H1 (cell line): ENCODE measurements at regions not wholly inside any gene's neighbourhood (a gene's known extent, or its start where the extent isn't known, plus 50 kb on each side); places are given as distances from the start of the nearest gene placed in this dataset.

Experiments
- CTCF ChIA-PET: fragments of 300-600 bp; sonication (Branson Sonifier 250); formaldehyde crosslinking; loops from one replicate; lab custom pipeline; 2021; ENCODE audit not compliant: partially characterized antibody; lab: Charles Lee
- POLR2A ChIA-PET: fragments of 300-600 bp; sonication (Branson Sonifier 250); formaldehyde crosslinking; loops from one replicate; lab custom pipeline; 2021; ENCODE audit warnings: inconsistent platforms; ENCODE audit not compliant: partially characterized antibody; lab: Charles Lee
- DNase-seq, 2 experiments: peaks; one replicate each; pipeline versions ENCODE4 v3.0.0 to v3.0.0-alpha.2; 2010 to 2022; ENCODE audit warnings: low spot score in 2 of 2, low read depth in 1 of 2, mixed read lengths in 1 of 2
- FAIRE-seq: peaks from 2 replicates; lab custom pipeline; 2011; peaks lifted over from hg19 to GRCh38; lab: Jason Lieb, UNC
- H2AFZ ChIP-seq: 2 replicates; pipeline ENCODE4 v1.8.1; 2012; ENCODE audit warnings: low read length, inconsistent platforms
- H2AK5ac ChIP-seq: 2 replicates; pipeline ENCODE4 v1.6.1; 2013; ENCODE audit warnings: low read depth, low read length
- H2BK120ac ChIP-seq: replicated peaks from 2 replicates; pipeline ENCODE3; 2013; ENCODE audit warnings: low read depth, low read length, inconsistent platforms
- H2BK12ac ChIP-seq: 2 replicates; pipeline ENCODE4 v1.6.1; 2013; ENCODE audit warnings: low read depth, low read length
- H2BK15ac ChIP-seq: 2 replicates; pipeline ENCODE4 v1.6.1; 2013; ENCODE audit warnings: low read length
- H2BK20ac ChIP-seq: 2 replicates; pipeline ENCODE4 v1.6.1; 2013; ENCODE audit warnings: low read length
- H2BK5ac ChIP-seq: 2 replicates; pipeline ENCODE4 v1.6.1; 2013; ENCODE audit warnings: low read depth, low read length
- H3K14ac ChIP-seq: 2 replicates; pipeline ENCODE4 v1.6.1; 2013; ENCODE audit warnings: inconsistent platforms; ENCODE audit not compliant: insufficient read length
- H3K18ac ChIP-seq: 2 replicates; pipeline ENCODE4 v1.6.1; 2013; ENCODE audit warnings: low read length; ENCODE audit errors: extremely low read depth
- H3K23ac ChIP-seq: 2 replicates; pipeline ENCODE4 v1.6.1; 2013; ENCODE audit warnings: inconsistent platforms; ENCODE audit not compliant: insufficient read length
- H3K23me2 ChIP-seq: 2 replicates; pipeline ENCODE4 v1.6.1; 2013; ENCODE audit warnings: low read depth, low read length
- H3K27ac ChIP-seq: 2 replicates; pipeline ENCODE4 v1.6.1; 2011; ENCODE audit warnings: low read depth, low read length, inconsistent platforms
- H3K27me3 ChIP-seq, 4 experiments: replicated peaks in 1 of 4; 1 replicate in 1 of 4; 2 replicates in 3 of 4; pipeline versions ENCODE4 v1.6.1 to v1.8.1; 2011 to 2013; ENCODE audit warnings: low read length in 3 of 4, mild to moderate bottlenecking in 3 of 4, inconsistent platforms in 2 of 4, mixed read lengths in 2 of 4, moderate library complexity in 1 of 4; ENCODE audit not compliant: control insufficient read depth in 3 of 4, insufficient read depth in 3 of 4; ENCODE audit errors: extremely low read depth in 1 of 4
- H3K36me3 ChIP-seq, 4 experiments: 2 replicates each; pipeline versions ENCODE4 v1.6.1 to v1.8.1; 2011 to 2013; ENCODE audit warnings: mild to moderate bottlenecking in 4 of 4, low read length in 3 of 4, moderate library complexity in 2 of 4, control low read depth in 1 of 4, inconsistent platforms in 1 of 4; ENCODE audit not compliant: insufficient read depth in 4 of 4, control insufficient read depth in 2 of 4
- H3K4ac ChIP-seq: replicated peaks from 2 replicates; pipeline ENCODE3; 2013; ENCODE audit warnings: low read length, low read depth, mixed read lengths, inconsistent platforms; ENCODE audit not compliant: insufficient read length
- H3K4me1 ChIP-seq, 4 experiments: replicated peaks in 1 of 4; 1 replicate in 1 of 4; 2 replicates in 3 of 4; pipeline versions ENCODE4 v1.6.1 to v1.8.1; 2011 to 2013; ENCODE audit warnings: low read length in 3 of 4, inconsistent platforms in 2 of 4, mixed read lengths in 1 of 4; ENCODE audit not compliant: insufficient read depth in 4 of 4, control insufficient read depth in 3 of 4
- H3K4me2 ChIP-seq, 2 experiments: 2 replicates each; pipeline versions ENCODE4 v1.6.1 to v1.8.1; 2011 to 2013; ENCODE audit warnings: low read depth in 2 of 2, low read length in 2 of 2, control low read depth in 1 of 2, inconsistent platforms in 1 of 2, mild to moderate bottlenecking in 1 of 2; ENCODE audit not compliant: insufficient read depth in 1 of 2
- H3K4me3 ChIP-seq, 4 experiments: fragments of 200-600, 300-600 bp in 1 of 4; sonication (generic), shearing (Covaris generic), sonication (Bioruptor Twin) in 1 of 4; 2 replicates each; pipeline versions ENCODE4 v1.5.1 to v1.8.1; 2011 to 2016; ENCODE audit warnings: low read length in 4 of 4, low read depth in 3 of 4, control low read depth in 2 of 4, inconsistent platforms in 2 of 4, mild to moderate bottlenecking in 2 of 4, mixed read lengths in 1 of 4, moderate library complexity in 1 of 4; ENCODE audit not compliant: insufficient read depth in 2 of 4; ENCODE audit errors: extremely low read depth in 1 of 4
- H3K56ac ChIP-seq: replicated peaks from 2 replicates; pipeline ENCODE3; 2013; ENCODE audit warnings: low read depth, mild to moderate bottlenecking, mixed read lengths, low read length, inconsistent platforms; ENCODE audit not compliant: insufficient read length
- H3K79me1 ChIP-seq: 2 replicates; pipeline ENCODE4 v1.6.1; 2013; ENCODE audit warnings: low read depth, low read length, control low read depth
- H3K79me2 ChIP-seq, 2 experiments: 2 replicates each; pipeline versions ENCODE4 v1.6.1 to v1.8.1; 2012 to 2013; ENCODE audit warnings: low read length in 2 of 2, mild to moderate bottlenecking in 2 of 2, inconsistent platforms in 1 of 2; ENCODE audit not compliant: insufficient read depth in 2 of 2, control insufficient read depth in 1 of 2
- H3K9ac ChIP-seq, 4 experiments: replicated peaks in 1 of 4; 1 replicate in 1 of 4; 2 replicates in 3 of 4; pipeline versions ENCODE4 v1.6.1 to v1.8.1; 2011 to 2013; ENCODE audit warnings: low read depth in 3 of 4, low read length in 3 of 4, control low read depth in 2 of 4, mild to moderate bottlenecking in 2 of 4, moderate library complexity in 2 of 4, inconsistent platforms in 1 of 4; ENCODE audit errors: extremely low read depth in 1 of 4
- H3K9me3 ChIP-seq, 2 experiments: 2 replicates each; pipeline versions ENCODE4 v1.6.1 to v1.8.1; 2012 to 2013; ENCODE audit warnings: mild to moderate bottlenecking in 2 of 2, moderate library complexity in 2 of 2, control low read depth in 1 of 2, inconsistent platforms in 1 of 2, low read depth in 1 of 2, low read length in 1 of 2, mixed read lengths in 1 of 2; ENCODE audit not compliant: insufficient read depth in 2 of 2
- H4K20me1 ChIP-seq, 2 experiments: replicated peaks in 1 of 2; 2 replicates each; pipeline versions ENCODE3 to v1.8.1; 2011 to 2013; ENCODE audit warnings: inconsistent platforms in 2 of 2, low read length in 2 of 2, mild to moderate bottlenecking in 1 of 2; ENCODE audit not compliant: insufficient read depth in 2 of 2, control insufficient read depth in 1 of 2
- H4K5ac ChIP-seq: 2 replicates; pipeline ENCODE4 v1.6.1; 2013; ENCODE audit warnings: low read length, low read depth, mixed read lengths, inconsistent platforms; ENCODE audit not compliant: insufficient read length
- H4K8ac ChIP-seq: 2 replicates; pipeline ENCODE4 v1.8.0; 2013; ENCODE audit warnings: mild to moderate bottlenecking, moderate library complexity, low read length, inconsistent platforms; ENCODE audit not compliant: insufficient read depth; ENCODE audit errors: extremely low read depth
- H4K91ac ChIP-seq: replicated peaks from 2 replicates; pipeline ENCODE3; 2013; ENCODE audit warnings: low read length, mixed read lengths, inconsistent platforms; ENCODE audit not compliant: insufficient read length
- FOSL1 ChIP-seq: IDR thresholded peaks from 2 replicates; pipeline ENCODE4 v1.6.1; 2011; ENCODE audit warnings: mild to moderate bottlenecking, low read depth, low read length, moderate library complexity; ENCODE audit not compliant: insufficient read depth
- JUN ChIP-seq: IDR thresholded peaks from 2 replicates; pipeline ENCODE4 v1.6.1; 2011; ENCODE audit warnings: low read depth, mild to moderate bottlenecking, improper control_type of control experiment, low read length
- RAD21 ChIP-seq, 2 experiments: IDR thresholded peaks in 1 of 2; conservative IDR thresholded peaks in 1 of 2; 2 replicates each; pipeline ENCODE4 v1.6.1; 2011; ENCODE audit warnings: low read depth in 2 of 2, low read length in 2 of 2, improper control_type of control experiment in 1 of 2, inconsistent platforms in 1 of 2, mild to moderate bottlenecking in 1 of 2, moderate library complexity in 1 of 2
- SP2 ChIP-seq: IDR thresholded peaks from 2 replicates; pipeline ENCODE4 v1.6.1; 2012; ENCODE audit warnings: mild to moderate bottlenecking, low read length, inconsistent platforms
- WGBS, 2 experiments: shearing (Covaris generic) in 1 of 2; methylation state at CpG; one replicate each; pipeline versions ENCODE4 v1.1.6 to v1.1.7; 2013 to 2015; ENCODE audit warnings: low lambda C conversion rate in 2 of 2, mixed read lengths in 2 of 2, inconsistent platforms in 1 of 2, low coverage in 1 of 2, missing lambda C conversion rate in 1 of 2; ENCODE audit not compliant: insufficient replicate concordance in 2 of 2, insufficient coverage in 1 of 2, insufficient read length in 1 of 2; ENCODE audit errors: extremely low coverage in 1 of 2, missing lambda C conversion rate in 1 of 2; 5-methylcytosine and 5-hydroxymethylcytosine counted together

GRCh38 chrX:110519906-110520452 lies 161.3 kb downstream of the RTL9 start:
- Histone ChIP-seq H3K79me2 (no peaks in the 10 kb centered on the region), H2AK5ac (no peak overlapping the region), H3K4ac (no peak overlapping the region), H2BK15ac (no peak overlapping the region), H3K23ac (no peak overlapping the region), H4K8ac (no peak overlapping the region), H3K27ac (no peak overlapping the region), H2AFZ (no peak overlapping the region), H2BK120ac (no peak overlapping the region), H3K27me3 (no peaks in the 10 kb centered on the region), H4K91ac (no peak overlapping the region), H3K9me3 (no peaks in the 10 kb centered on the region), H3K14ac (no peak overlapping the region), H3K4me1 (peaks cover 0 to 7% (median 3%) of the 10 kb centered on the region in 4 experiments; a peak in 3 of 7 replicates), H4K20me1 (no peaks in the 10 kb centered on the region), H4K5ac (no peak overlapping the region), H2BK5ac (no peak overlapping the region), H3K36me3 (no peaks in the 10 kb centered on the region), H3K79me1 (no peaks in the 10 kb centered on the region), H2BK12ac (no peak overlapping the region), H3K23me2 (no peaks in the 10 kb centered on the region), H3K9ac (no peak overlapping the region), H3K4me2 (no peak overlapping the region; a peak in 1 of 4 replicates), H3K56ac (no peak overlapping the region), H3K4me3 (no peak overlapping the region), H2BK20ac (no peak overlapping the region), H3K18ac (no peak overlapping the region)
- POLR2A ChIA-PET, result no interaction called here
- FAIRE-seq (no peak), DNase-seq (no peak)
- TF ChIP-seq SP2 (no peak), JUN (no peak), RAD21 (IDR thresholded peaks at IDR 0.05 in 1 of 2, conservative IDR thresholded peaks at IDR 0.05 in 1 of 2; ENCODE audit: low read depth in 2 of 2, low read length in 2 of 2) (no peak), FOSL1 (no peak)
- 77% methylated on average over 6 of the region's 7 CpGs; no CpG with 5 or more reads in 1 of the 2 experiments for WGBS, 2 experiments
- CTCF ChIA-PET, result interaction anchor here (1.1 kb wide), 1 partner anchor 135 kb away, joined by 3 read pairs; no protein-coding TSS in a partner anchor
